ENCODE measurements at regions not wholly inside any gene's neighbourhood (a gene's known extent, or its start where the extent isn't known, plus 50 kb on each side); places are given as distances from the start of the nearest gene placed in this dataset.
"Not testable (repeated sequence)": the region's sequence is repeated elsewhere in the genome, so short reads cannot be mapped to it uniquely, and the experiment has no call there.

GRCh38 chr11:67761211-67761610, 86.8 kb upstream of the ALDH3B2 start:
- H3K4me2 ChIP-seq (ENCODE audit: unreplicated experiment); H3F3A ChIP-seq (ENCODE audit: insufficient read depth); H3K9ac ChIP-seq; DNase-seq; H4K20me1 ChIP-seq (ENCODE audit: insufficient read depth); H2AFZ ChIP-seq; H3K9me2 ChIP-seq (ENCODE audit: insufficient read depth); in situ Hi-C loops (cut with MboI); H3K36me3 ChIP-seq (ENCODE audit: low read depth); H3K4me3 ChIP-seq; H3K4me1 ChIP-seq (ENCODE audit: insufficient read depth); H3K27ac ChIP-seq; H3K79me2 ChIP-seq (ENCODE audit: insufficient read depth); H3K9me3 ChIP-seq (ENCODE audit: low read depth): not testable (repeated sequence)
- H3K27me3 ChIP-seq (replicated peaks; ENCODE audit: insufficient read depth), result peaks cover 14% of the 10 kb centered on the region
- 37 to 43% methylated on average over 7 of the region's 7 CpGs for WGBS, 2 experiments (ENCODE audit: low coverage in 1 of 2, low lambda C conversion rate in 2 of 2, missing lambda C conversion rate in 2 of 2)

DNA sequence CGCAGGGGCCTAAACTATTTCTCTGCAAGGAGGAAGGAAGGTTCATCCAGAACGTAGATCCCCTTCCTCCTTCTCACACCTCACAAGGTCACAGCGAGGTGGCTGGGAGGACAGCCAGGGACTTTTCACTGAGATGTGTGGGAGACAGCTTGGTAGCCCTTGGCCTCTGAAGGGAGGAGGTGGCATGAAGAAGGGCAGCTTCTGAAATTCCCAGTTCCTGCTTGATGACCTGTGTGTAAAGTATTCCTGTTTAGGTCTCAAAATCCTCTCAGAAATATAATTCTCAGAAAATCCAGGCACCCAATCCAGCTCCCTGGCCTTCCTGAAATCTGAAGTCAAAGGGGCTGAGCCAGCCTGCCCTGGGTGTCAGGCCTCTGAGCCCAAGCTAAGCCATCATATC, 84.9 kb upstream of the ALDH3B2 start:
- H3K4me1 ChIP-seq (ENCODE audit: insufficient read depth); H3K9ac ChIP-seq; in situ Hi-C loops (cut with MboI); H3F3A ChIP-seq (ENCODE audit: insufficient read depth); H4K20me1 ChIP-seq (ENCODE audit: insufficient read depth); H3K9me2 ChIP-seq (ENCODE audit: insufficient read depth); H3K9me3 ChIP-seq (ENCODE audit: low read depth); H2AFZ ChIP-seq; H3K79me2 ChIP-seq (ENCODE audit: insufficient read depth); H3K4me2 ChIP-seq (ENCODE audit: unreplicated experiment); DNase-seq; H3K36me3 ChIP-seq (ENCODE audit: low read depth); H3K4me3 ChIP-seq; H3K27ac ChIP-seq: not testable (repeated sequence)
- 46 to 49% methylated on average over 3 of the region's 3 CpGs for WGBS, 2 experiments (ENCODE audit: low coverage in 1 of 2, low lambda C conversion rate in 2 of 2, missing lambda C conversion rate in 2 of 2)
- peaks cover 17% of the 10 kb centered on the region for H3K27me3 ChIP-seq (replicated peaks; ENCODE audit: insufficient read depth)

GRCh38 chr11:67758467-67758866, 84.0 kb upstream of the ALDH3B2 start:
- 29 to 34% methylated on average over 6 of the region's 6 CpGs for WGBS, 2 experiments (ENCODE audit: low coverage in 1 of 2, low lambda C conversion rate in 2 of 2, missing lambda C conversion rate in 2 of 2)
- in situ Hi-C loops (cut with MboI); H3K36me3 ChIP-seq (ENCODE audit: low read depth); H3K9ac ChIP-seq; H2AFZ ChIP-seq; H3K4me3 ChIP-seq; H3K27ac ChIP-seq; H3F3A ChIP-seq (ENCODE audit: insufficient read depth); H3K4me1 ChIP-seq (ENCODE audit: insufficient read depth); H3K9me2 ChIP-seq (ENCODE audit: insufficient read depth); H3K4me2 ChIP-seq (ENCODE audit: unreplicated experiment); H3K79me2 ChIP-seq (ENCODE audit: insufficient read depth); H4K20me1 ChIP-seq (ENCODE audit: insufficient read depth); DNase-seq; H3K9me3 ChIP-seq (ENCODE audit: low read depth): not testable (repeated sequence)
- H3K27me3 ChIP-seq (replicated peaks; ENCODE audit: insufficient read depth), result peaks cover 17% of the 10 kb centered on the region

DNA sequence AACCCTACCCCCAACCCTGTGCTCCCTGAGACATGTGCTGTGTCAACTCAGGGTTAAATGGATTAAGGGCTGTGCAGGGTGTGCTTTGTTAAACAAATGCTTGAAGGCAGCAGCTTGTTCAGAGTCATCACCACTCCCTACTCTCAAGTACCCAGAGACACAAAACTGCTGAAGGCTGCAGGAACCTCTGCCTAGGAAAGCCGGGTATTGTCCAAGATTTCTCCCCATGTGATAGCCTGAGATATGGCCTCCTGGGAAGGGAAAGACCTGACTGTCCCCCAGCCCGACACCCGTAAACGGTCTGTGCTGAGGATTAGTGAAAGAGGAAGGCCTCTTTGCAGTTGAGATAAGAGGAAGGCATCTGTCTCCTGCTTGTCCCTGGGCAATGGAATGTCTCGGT, 83.6 kb upstream of the ALDH3B2 start:
- H3K9ac ChIP-seq; H3F3A ChIP-seq (ENCODE audit: insufficient read depth); H3K79me2 ChIP-seq (ENCODE audit: insufficient read depth); H2AFZ ChIP-seq; H3K27ac ChIP-seq; H3K36me3 ChIP-seq (ENCODE audit: low read depth); H3K4me1 ChIP-seq (ENCODE audit: insufficient read depth); H3K9me2 ChIP-seq (ENCODE audit: insufficient read depth); H4K20me1 ChIP-seq (ENCODE audit: insufficient read depth); H3K4me3 ChIP-seq; H3K4me2 ChIP-seq (ENCODE audit: unreplicated experiment); H3K9me3 ChIP-seq (ENCODE audit: low read depth); in situ Hi-C loops (cut with MboI); DNase-seq: not testable (repeated sequence)
- WGBS, 2 experiments (ENCODE audit: low coverage in 1 of 2, low lambda C conversion rate in 2 of 2, missing lambda C conversion rate in 2 of 2), result 36 to 43% methylated on average over 5 of the region's 5 CpGs
- peaks cover 17% of the 10 kb centered on the region for H3K27me3 ChIP-seq (replicated peaks; ENCODE audit: insufficient read depth)

GRCh38 chr11:67753820-67754219, 79.4 kb upstream of the ALDH3B2 start:
- H3K79me2 ChIP-seq (ENCODE audit: insufficient read depth); H3K27me3 ChIP-seq (replicated peaks; ENCODE audit: insufficient read depth); DNase-seq; H3K4me2 ChIP-seq (ENCODE audit: unreplicated experiment); H3K9me3 ChIP-seq (ENCODE audit: low read depth); H2AFZ ChIP-seq; H3K36me3 ChIP-seq (ENCODE audit: low read depth); H3K4me1 ChIP-seq (ENCODE audit: insufficient read depth); H3K4me3 ChIP-seq; H3F3A ChIP-seq (ENCODE audit: insufficient read depth); H3K9ac ChIP-seq; H3K9me2 ChIP-seq (ENCODE audit: insufficient read depth); in situ Hi-C loops (cut with MboI); H3K27ac ChIP-seq; H4K20me1 ChIP-seq (ENCODE audit: insufficient read depth): not testable (repeated sequence)
- WGBS, 2 experiments (ENCODE audit: low coverage in 1 of 2, low lambda C conversion rate in 2 of 2, missing lambda C conversion rate in 2 of 2), result 13 to 23% methylated on average over 4 of the region's 4 CpGs

Data from GM23248 (cell line).